Left ventricle myocardium superior (tissue), 1 donor: ENCODE measurements at regions not wholly inside any gene's neighbourhood (a gene's known extent, or its start where the extent isn't known, plus 50 kb on each side); places are given as distances from the start of the nearest gene placed in this dataset.
A peak's percentile ranks its signal among the peaks of the same experiment; 100 is the strongest.

ENCODE experiments used
- ATAC-seq: fragments of 200-7000 bp; cut with Tn5 transposase; one replicate; pipeline ENCODE4 v1.9.1; 2020; ENCODE audit warnings: mild to moderate bottlenecking, moderate library complexity
- DNase-seq: peaks from one replicate; pipeline ENCODE4 v3.0.0-alpha.2; 2020
- intact Hi-C: fragments of 100-400 bp; cut with micrococcal nuclease; formaldehyde crosslinking; loops from one replicate; pipeline ENCODE4 v1.11.0; 2022
- donor health status: DM: no; HTN: yes; CAD: no; lungs with severe emphysema.

- peak; percentile 78 for ATAC-seq
- intact Hi-C loops: no loop called here
- DNase-seq: peak; percentile 38
These were observed 119.9 kb upstream of the ARID1B start for GRCh38 chr6:156657296-156657695.

GRCh38 chr6:156654919-156655918 is 122.0 kb upstream of the ARID1B start:
- intact Hi-C loops: no loop called here
- DNase-seq (no peak), ATAC-seq (no peak)

- ATAC-seq (no peak), DNase-seq (no peak)
- intact Hi-C loops: no loop called here
These were observed 124.9 kb upstream of the ARID1B start for GRCh38 chr6:156652231-156652750.

- ATAC-seq (no peak), DNase-seq (no peak)
- intact Hi-C loops: no loop called here
These were observed 125.7 kb upstream of the ARID1B start for GRCh38 chr6:156651486-156651885.

- DNase-seq: no peak
- no peak for ATAC-seq
- intact Hi-C loops: no loop called here
These were observed 126.2 kb upstream of the ARID1B start for GRCh38 chr6:156650896-156651390.

GRCh38 chr6:156648616-156649015 is 128.6 kb upstream of the ARID1B start:
- ATAC-seq (no peak), DNase-seq (no peak)
- intact Hi-C loops: no loop called here

GRCh38 chr6:156647991-156648390 is 129.2 kb upstream of the ARID1B start:
- intact Hi-C loops: no loop called here
- no peak for DNase-seq
- no peak for ATAC-seq

- DNase-seq: no peak
- intact Hi-C loops: no loop called here
- no peak for ATAC-seq
These were observed 129.9 kb upstream of the ARID1B start for GRCh38 chr6:156647140-156647784.

GRCh38 chr6:156646496-156646895 is 130.7 kb upstream of the ARID1B start:
- DNase-seq (no peak), ATAC-seq (no peak)
- intact Hi-C loops: no loop called here

- DNase-seq (no peak), ATAC-seq (no peak)
- intact Hi-C loops: no loop called here
These were observed 132.1 kb upstream of the ARID1B start for GRCh38 chr6:156645097-156645496.

- DNase-seq (no peak), ATAC-seq (no peak)
- intact Hi-C loops: no loop called here
These were observed 138.0 kb upstream of the ARID1B start for GRCh38 chr6:156639009-156639721.

- ATAC-seq: no peak
- intact Hi-C loops: no loop called here
- DNase-seq: no peak
These were observed 138.6 kb upstream of the ARID1B start for GRCh38 chr6:156638581-156638980.

GRCh38 chr6:156634951-156635371 is 142.2 kb upstream of the ARID1B start:
- no peak for ATAC-seq
- no peak for DNase-seq
- intact Hi-C loops: no loop called here

GRCh38 chr6:156634048-156634447 is 143.1 kb upstream of the ARID1B start:
- intact Hi-C loops: no loop called here
- ATAC-seq: no peak

GRCh38 chr6:156633291-156633690 is 143.9 kb upstream of the ARID1B start:
- intact Hi-C loops: no loop called here
- DNase-seq (no peak), ATAC-seq (no peak)

More at GRCh38 chr6:156634048-156634447, 143.1 kb upstream of the ARID1B start:
- DNase-seq: no peak

GRCh38 chr6:156630613-156631302 is 146.4 kb upstream of the ARID1B start:
- intact Hi-C loops: no loop called here
- ATAC-seq: no peak

GRCh38 chr6:156628805-156629204 is 148.4 kb upstream of the ARID1B start:
- DNase-seq (no peak), ATAC-seq (no peak)
- intact Hi-C loops: no loop called here

More at GRCh38 chr6:156630613-156631302, 146.4 kb upstream of the ARID1B start:
- no peak for DNase-seq

- no peak for DNase-seq
- intact Hi-C loops: no loop called here
- no peak for ATAC-seq
These were observed 149.7 kb upstream of the ARID1B start for GRCh38 chr6:156627524-156627923.

GRCh38 chr6:156622185-156622584 is 155.0 kb upstream of the ARID1B start:
- DNase-seq (no peak), ATAC-seq (no peak)
- intact Hi-C loops: no loop called here
